Choroid plexus epithelial cell (primary cell): ENCODE measurements at regions not wholly inside any gene's neighbourhood (a gene's known extent, or its start where the extent isn't known, plus 50 kb on each side); places are given as distances from the start of the nearest gene placed in this dataset.

Experiments
- DNase-seq: peaks from one replicate; pipeline ENCODE4 v3.0.0-alpha.2; 2010; ENCODE audit warnings: low read depth
- H3K4me3 ChIP-seq: 2 replicates; pipeline ENCODE4 v1.5.1; 2011; ENCODE audit warnings: low read depth, mild to moderate bottlenecking, control low read depth, low read length, moderate library complexity
- TF ChIP-seq, protein P1 (sequence below): conservative IDR thresholded peaks from 2 replicates; pipeline ENCODE4 v1.5.1; 2011; ENCODE audit warnings: low read depth, mild to moderate bottlenecking, control low read depth, inconsistent platforms, low read length, moderate library complexity

DNA sequence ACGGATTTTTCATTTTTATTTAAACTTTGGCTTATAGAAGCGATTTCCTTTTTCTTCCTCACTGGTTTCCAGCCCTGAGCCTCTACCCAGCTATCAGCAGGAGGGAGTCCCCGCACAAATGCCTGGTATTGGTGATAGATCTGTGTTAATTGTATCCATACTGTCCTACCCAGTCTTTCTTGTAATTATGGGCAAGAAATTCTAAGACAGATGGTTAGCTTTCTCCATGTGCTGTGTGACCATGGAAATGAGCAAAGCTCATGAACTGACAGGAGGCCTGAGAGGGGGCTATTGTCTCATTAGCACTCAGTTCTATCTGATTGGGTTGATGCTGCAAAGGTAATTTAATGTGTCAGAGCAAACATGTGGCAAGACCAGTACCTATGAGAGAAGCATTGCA lies 108.1 kb upstream of the IVNS1ABP start:
- TF ChIP-seq, protein P1, sequence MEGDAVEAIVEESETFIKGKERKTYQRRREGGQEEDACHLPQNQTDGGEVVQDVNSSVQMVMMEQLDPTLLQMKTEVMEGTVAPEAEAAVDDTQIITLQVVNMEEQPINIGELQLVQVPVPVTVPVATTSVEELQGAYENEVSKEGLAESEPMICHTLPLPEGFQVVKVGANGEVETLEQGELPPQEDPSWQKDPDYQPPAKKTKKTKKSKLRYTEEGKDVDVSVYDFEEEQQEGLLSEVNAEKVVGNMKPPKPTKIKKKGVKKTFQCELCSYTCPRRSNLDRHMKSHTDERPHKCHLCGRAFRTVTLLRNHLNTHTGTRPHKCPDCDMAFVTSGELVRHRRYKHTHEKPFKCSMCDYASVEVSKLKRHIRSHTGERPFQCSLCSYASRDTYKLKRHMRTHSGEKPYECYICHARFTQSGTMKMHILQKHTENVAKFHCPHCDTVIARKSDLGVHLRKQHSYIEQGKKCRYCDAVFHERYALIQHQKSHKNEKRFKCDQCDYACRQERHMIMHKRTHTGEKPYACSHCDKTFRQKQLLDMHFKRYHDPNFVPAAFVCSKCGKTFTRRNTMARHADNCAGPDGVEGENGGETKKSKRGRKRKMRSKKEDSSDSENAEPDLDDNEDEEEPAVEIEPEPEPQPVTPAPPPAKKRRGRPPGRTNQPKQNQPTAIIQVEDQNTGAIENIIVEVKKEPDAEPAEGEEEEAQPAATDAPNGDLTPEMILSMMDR = no peak
- no peak for DNase-seq
- H3K4me3 ChIP-seq = no peak overlapping the region

DNA sequence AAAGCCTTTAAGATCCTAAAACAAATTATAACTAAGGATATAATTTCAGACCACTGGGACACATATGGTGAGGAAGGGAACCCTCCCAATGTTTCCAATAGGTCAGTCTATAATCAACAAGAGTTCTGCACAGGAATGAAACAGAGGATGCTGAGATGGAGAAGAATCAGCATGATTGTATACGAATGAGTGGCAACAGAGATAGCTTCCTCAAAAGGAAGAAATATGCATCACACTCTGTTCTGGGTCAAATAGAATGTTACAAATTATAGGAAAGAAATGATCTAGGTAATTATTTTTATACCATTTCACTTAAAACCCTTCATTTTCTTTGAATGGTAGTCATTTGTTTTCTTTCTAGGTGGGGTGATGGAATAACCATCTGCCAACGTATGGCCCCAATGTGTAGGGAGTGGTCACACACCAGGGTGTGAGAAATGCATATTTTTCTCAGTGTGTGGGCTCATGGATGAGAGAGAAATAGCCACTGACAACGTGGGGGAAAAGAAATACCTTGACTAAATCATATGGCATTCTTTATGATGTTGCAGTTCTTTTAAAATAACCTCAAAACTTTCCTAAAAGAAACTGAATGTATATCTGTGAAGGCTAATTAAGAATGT lies 104.6 kb upstream of the IVNS1ABP start:
- DNase-seq = no peak
- TF ChIP-seq, protein P1 = no peak
- no peak overlapping the region for H3K4me3 ChIP-seq

DNA sequence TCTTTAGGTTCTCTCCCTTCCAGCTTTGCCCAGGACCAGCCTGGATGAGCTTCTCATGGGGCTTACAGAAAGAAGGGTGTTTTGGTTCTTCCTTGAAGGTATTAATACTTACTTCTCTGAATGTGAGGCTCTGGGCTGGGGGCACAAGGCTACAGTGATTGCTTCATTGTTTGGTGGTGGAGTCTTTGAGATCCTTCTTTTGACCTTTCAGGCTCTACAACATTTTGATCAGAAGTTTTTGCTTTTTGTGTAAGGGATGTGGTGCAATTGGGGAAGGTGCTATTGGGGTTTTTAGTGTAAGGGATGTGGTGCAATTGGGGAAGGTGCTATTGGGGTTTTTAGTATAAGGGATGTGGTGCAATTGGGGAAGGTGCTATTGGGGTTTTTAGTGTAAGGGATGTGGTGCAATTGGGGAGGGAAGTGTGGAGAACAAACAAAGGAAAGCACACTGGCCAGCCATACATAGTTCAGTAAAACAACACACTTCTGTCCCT lies 103.6 kb upstream of the IVNS1ABP start:
- H3K4me3 ChIP-seq = no peak overlapping the region
- DNase-seq = no peak
- TF ChIP-seq, protein P1 = no peak

DNA sequence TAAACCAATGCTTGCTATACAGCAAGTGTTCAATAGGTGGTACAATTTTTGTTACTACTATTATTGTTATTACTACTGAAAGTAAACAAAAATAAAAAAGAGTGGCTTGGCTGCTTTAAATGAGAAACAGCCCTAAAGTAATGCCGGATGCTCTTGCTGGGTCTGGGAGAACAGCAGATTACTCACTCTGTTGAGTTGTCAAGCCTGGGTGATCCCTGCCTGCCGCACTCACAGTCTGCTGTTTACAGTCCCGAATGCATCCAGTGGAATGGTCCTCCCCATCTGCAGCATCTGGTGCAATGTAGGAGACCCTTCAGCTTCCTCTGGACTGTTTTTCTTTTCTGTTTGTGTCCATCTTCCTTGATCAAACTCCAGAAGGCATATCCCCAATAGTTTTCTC lies 102.7 kb upstream of the IVNS1ABP start:
- no peak overlapping the region for H3K4me3 ChIP-seq
- no peak for DNase-seq
- TF ChIP-seq, protein P1 = no peak

DNA sequence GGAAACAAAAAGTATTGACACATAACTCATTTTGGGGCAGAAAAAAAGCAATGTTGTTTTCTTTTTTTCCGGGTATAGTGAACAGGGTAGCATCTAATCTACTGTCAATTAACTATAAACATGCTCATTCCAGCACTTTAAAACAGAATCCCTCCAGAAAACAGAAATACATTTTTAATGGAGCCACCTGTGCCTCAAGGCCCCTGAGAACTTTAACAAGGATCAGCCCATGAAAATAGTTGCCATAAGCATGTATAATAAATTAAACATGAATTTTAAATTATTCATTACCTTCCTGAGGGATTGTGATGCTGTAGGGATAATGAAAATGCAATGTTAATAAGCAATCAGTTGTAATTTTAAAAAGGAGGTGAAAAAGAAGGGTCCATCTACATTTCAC lies 101.4 kb upstream of the IVNS1ABP start:
- TF ChIP-seq, protein P1 = no peak

DNA sequence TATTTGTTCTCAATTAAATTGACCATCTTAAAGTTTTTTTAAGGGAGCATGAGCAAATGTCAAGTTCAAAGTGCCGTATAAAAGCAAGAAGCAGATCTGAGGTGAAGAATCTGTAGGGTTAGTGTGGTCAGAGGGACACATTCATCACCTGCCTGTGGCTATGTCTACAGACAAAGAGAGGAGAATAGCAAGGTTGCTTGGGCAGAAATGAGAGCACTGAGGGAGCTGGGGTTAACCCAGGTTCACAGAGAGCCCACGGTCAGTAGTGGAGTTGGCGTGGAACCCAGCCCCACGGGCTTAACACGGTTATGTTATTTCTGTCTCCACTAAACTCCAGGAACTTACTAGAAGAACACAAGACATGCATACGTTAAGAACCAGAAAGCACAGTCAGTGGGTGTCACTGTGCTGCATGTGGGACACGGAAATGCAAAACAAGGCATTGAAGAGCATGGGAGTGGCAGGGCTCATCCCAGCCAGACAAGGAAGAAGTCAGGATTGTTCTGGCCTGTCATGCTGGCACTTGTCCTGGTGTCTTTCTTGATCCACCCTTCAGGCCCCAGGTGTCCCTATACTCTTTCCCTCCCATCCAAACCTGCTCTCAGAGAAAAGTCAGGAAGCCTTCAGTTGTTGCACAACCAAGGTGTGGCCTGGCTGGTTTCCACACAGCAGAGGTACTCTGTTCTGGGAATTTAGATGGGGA lies 95.5 kb upstream of the IVNS1ABP start:
- TF ChIP-seq, protein P1 = no peak
- H3K4me3 ChIP-seq = no peak overlapping the region
- no peak for DNase-seq

More for the DNA sequence above, 101.4 kb upstream of the IVNS1ABP start:
- no peak overlapping the region for H3K4me3 ChIP-seq
- no peak for DNase-seq
